ENCODE measurements at regions not wholly inside any gene's neighbourhood (a gene's known extent, or its start where the extent isn't known, plus 50 kb on each side); places are given as distances from the start of the nearest gene placed in this dataset.

DNA sequence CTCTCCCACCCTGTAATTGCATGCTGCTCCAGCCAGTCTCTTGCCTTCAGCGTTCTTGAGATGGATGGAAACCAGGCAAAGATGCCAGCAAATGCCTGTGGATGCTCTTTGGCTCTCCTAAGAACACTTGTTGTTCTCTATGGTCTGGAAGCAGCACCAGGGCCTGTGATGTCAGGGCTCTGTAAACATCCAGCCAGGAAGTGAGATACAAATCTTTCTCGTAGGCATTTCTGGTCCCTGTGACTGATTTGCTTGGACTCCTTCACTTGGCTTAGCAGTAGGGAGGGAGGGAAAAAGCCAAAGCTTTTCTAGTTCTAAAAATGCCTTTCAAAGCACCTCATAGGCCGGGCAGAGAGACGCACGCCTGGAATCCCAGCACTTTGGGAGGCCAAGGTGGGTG lies 201.3 kb downstream of the REEP3 start:
- no peak for TF ChIP-seq ZNF157 (tag by site-specific recombination; IDR thresholded peaks at IDR 0.05)
- peak; percentile 75 for TF ChIP-seq SCRT2 (tag by site-specific recombination; IDR thresholded peaks at IDR 0.05)
- CTCF ChIA-PET, result interaction anchor here (0.9 to 6.5 kb wide), 7 partner anchors 38 to 555 kb away, joined by 3 to 75 read pairs (median 10); no protein-coding TSS in a partner anchor

GRCh38 chr10:63723320-63723719 lies 202.1 kb downstream of the REEP3 start:
- ChIA-PET CTCF (interaction anchor here (0.8 to 6.5 kb wide), 6 partner anchors 45 to 556 kb away, joined by 3 to 75 read pairs (median 6); no protein-coding TSS in a partner anchor), POLR2A (no interaction called here)
- H3K27ac ChIP-seq (ENCODE audit: extremely low read depth, low read depth, low read length), result no peak overlapping the region; the same call in 1 of the 2 replicates

More for the DNA sequence above, 201.3 kb downstream of the REEP3 start:
- H3K9me3 ChIP-seq (ENCODE audit: control insufficient read depth, insufficient read depth, low read depth, low read length), result no peaks in the 10 kb centered on the region
- POLR2A ChIA-PET, result no interaction called here
- no peaks in the 10 kb centered on the region for H3K4me1 ChIP-seq (ENCODE audit: control insufficient read depth, insufficient read depth, low read length)
- H3K36me3 ChIP-seq (ENCODE audit: control insufficient read depth in 2 of 2, insufficient read depth in 1 of 2, low read length in 2 of 2), result no peaks in the 10 kb centered on the region
- H3K4me3 ChIP-seq (ENCODE audit: low read depth, low read length), result no peak overlapping the region
- no peak overlapping the region for H3K27ac ChIP-seq (ENCODE audit: extremely low read depth, low read depth, low read length)

DNA sequence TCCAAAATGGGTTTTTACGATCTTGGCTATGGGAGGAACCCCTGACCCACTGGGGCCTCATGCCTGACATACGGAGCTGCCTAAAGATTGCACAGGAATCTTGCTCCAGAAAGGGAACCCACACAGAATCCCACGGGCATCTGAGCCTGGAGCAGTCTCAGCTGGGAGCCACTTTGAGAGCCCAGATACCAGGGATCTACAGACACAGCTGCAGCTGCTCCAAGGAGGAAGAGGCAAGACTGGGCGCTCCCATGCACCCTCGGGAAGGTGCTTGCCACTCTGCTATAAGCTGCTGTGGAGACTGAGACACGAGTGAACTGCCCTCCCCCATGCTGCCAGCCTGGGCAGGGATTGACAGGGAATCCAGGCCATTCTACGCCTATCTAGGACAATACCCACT lies 202.5 kb downstream of the REEP3 start:
- ChIA-PET CTCF (interaction anchor here (0.8 to 6.5 kb wide), 4 partner anchors 44 to 556 kb away, joined by 3 to 75 read pairs (median 36); no protein-coding TSS in a partner anchor), POLR2A (no interaction called here)
- Histone ChIP-seq H3K4me1 (ENCODE audit: control insufficient read depth, insufficient read depth, low read length) (no peaks in the 10 kb centered on the region), H3K4me3 (ENCODE audit: low read depth, low read length) (no peak overlapping the region), H3K27ac (ENCODE audit: extremely low read depth, low read depth, low read length) (no peak overlapping the region; the same call in 1 of the 2 replicates), H3K36me3 (ENCODE audit: control insufficient read depth in 2 of 2, insufficient read depth in 1 of 2, low read length in 2 of 2) (no peaks in the 10 kb centered on the region), H3K9me3 (ENCODE audit: control insufficient read depth, insufficient read depth, low read depth, low read length) (no peaks in the 10 kb centered on the region)
- TF ChIP-seq ZNF2 (tag by site-specific recombination; IDR thresholded peaks at IDR 0.05) (no peak), BCL11A (tag by site-specific recombination; IDR thresholded peaks at IDR 0.05; ENCODE audit: low read depth) (no peak), ZNF529 (tag by site-specific recombination; IDR thresholded peaks at IDR 0.05; ENCODE audit: insufficient replicate concordance) (no peak), ZNF580 (tag by site-specific recombination; IDR thresholded peaks at IDR 0.05) (no peak)

More at GRCh38 chr10:63723320-63723719, 202.1 kb downstream of the REEP3 start:
- no peaks in the 10 kb centered on the region for H3K36me3 ChIP-seq (ENCODE audit: control insufficient read depth in 2 of 2, insufficient read depth in 1 of 2, low read length in 2 of 2)
- no peaks in the 10 kb centered on the region for H3K4me1 ChIP-seq (ENCODE audit: control insufficient read depth, insufficient read depth, low read length)
- TF ChIP-seq, protein P1, sequence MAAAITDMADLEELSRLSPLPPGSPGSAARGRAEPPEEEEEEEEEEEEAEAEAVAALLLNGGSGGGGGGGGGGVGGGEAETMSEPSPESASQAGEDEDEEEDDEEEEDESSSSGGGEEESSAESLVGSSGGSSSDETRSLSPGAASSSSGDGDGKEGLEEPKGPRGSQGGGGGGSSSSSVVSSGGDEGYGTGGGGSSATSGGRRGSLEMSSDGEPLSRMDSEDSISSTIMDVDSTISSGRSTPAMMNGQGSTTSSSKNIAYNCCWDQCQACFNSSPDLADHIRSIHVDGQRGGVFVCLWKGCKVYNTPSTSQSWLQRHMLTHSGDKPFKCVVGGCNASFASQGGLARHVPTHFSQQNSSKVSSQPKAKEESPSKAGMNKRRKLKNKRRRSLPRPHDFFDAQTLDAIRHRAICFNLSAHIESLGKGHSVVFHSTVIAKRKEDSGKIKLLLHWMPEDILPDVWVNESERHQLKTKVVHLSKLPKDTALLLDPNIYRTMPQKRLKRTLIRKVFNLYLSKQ (tag by site-specific recombination; IDR thresholded peaks at IDR 0.05; ENCODE audit: borderline replicate concordance), result no peak
- no peak for TF ChIP-seq ZNF571 (tag by site-specific recombination; IDR thresholded peaks at IDR 0.05)
- TF ChIP-seq ZBTB7A (tag by site-specific recombination; IDR thresholded peaks at IDR 0.05; ENCODE audit: low read depth), result no peak
- TF ChIP-seq ZNF670 (tag by site-specific recombination; IDR thresholded peaks at IDR 0.05; ENCODE audit: low read depth), result no peak
- no peak for TF ChIP-seq ZNF23 (tag by site-specific recombination; IDR thresholded peaks at IDR 0.05; ENCODE audit: borderline replicate concordance)
- no peak for TF ChIP-seq ZNF510 (tag by site-specific recombination; IDR thresholded peaks at IDR 0.05; ENCODE audit: insufficient replicate concordance)
- no peak for TF ChIP-seq IKZF3 (tag by site-specific recombination; IDR thresholded peaks at IDR 0.05)
- TF ChIP-seq, protein P2, sequence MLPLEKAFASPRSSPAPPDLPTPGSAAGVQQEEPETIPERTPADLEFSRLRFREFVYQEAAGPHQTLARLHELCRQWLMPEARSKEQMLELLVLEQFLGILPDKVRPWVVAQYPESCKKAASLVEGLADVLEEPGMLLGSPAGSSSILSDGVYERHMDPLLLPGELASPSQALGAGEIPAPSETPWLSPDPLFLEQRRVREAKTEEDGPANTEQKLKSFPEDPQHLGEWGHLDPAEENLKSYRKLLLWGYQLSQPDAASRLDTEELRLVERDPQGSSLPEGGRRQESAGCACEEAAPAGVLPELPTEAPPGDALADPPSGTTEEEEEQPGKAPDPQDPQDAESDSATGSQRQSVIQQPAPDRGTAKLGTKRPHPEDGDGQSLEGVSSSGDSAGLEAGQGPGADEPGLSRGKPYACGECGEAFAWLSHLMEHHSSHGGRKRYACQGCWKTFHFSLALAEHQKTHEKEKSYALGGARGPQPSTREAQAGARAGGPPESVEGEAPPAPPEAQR (tag by site-specific recombination; IDR thresholded peaks at IDR 0.05), result no peak
- TF ChIP-seq ZNF214 (tag by site-specific recombination; IDR thresholded peaks at IDR 0.05; ENCODE audit: borderline replicate concordance), result no peak
- no peak for TF ChIP-seq ZNF114 (tag by site-specific recombination; IDR thresholded peaks at IDR 0.05)
- TF ChIP-seq SP2 (tag by site-specific recombination; IDR thresholded peaks at IDR 0.05), result no peak
- TF ChIP-seq, protein P3, sequence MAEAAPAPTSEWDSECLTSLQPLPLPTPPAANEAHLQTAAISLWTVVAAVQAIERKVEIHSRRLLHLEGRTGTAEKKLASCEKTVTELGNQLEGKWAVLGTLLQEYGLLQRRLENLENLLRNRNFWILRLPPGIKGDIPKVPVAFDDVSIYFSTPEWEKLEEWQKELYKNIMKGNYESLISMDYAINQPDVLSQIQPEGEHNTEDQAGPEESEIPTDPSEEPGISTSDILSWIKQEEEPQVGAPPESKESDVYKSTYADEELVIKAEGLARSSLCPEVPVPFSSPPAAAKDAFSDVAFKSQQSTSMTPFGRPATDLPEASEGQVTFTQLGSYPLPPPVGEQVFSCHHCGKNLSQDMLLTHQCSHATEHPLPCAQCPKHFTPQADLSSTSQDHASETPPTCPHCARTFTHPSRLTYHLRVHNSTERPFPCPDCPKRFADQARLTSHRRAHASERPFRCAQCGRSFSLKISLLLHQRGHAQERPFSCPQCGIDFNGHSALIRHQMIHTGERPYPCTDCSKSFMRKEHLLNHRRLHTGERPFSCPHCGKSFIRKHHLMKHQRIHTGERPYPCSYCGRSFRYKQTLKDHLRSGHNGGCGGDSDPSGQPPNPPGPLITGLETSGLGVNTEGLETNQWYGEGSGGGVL (tag by site-specific recombination; IDR thresholded peaks at IDR 0.05), result no peak
- TF ChIP-seq ZNF416 (tag by site-specific recombination; IDR thresholded peaks at IDR 0.05), result no peak
- no peak for TF ChIP-seq ZNF677 (tag by site-specific recombination; IDR thresholded peaks at IDR 0.05)
- TF ChIP-seq ZNF548 (tag by site-specific recombination; IDR thresholded peaks at IDR 0.05), result no peak
- H3K9me3 ChIP-seq (ENCODE audit: control insufficient read depth, insufficient read depth, low read depth, low read length), result no peaks in the 10 kb centered on the region
- no peak overlapping the region for H3K4me3 ChIP-seq (ENCODE audit: low read depth, low read length)
